GM21528 (cell line): ENCODE measurements at regions not wholly inside any gene's neighbourhood (a gene's known extent, or its start where the extent isn't known, plus 50 kb on each side); places are given as distances from the start of the nearest gene placed in this dataset.

Source experiments
- ATAC-seq: cut with Tn5 transposase; IDR thresholded peaks from one replicate; pipeline ENCODE4 v1.9.1; 2021; ENCODE audit warnings: mild to moderate bottlenecking, moderate library complexity; ENCODE audit not compliant: unreplicated experiment, low FRiP score

DNA sequence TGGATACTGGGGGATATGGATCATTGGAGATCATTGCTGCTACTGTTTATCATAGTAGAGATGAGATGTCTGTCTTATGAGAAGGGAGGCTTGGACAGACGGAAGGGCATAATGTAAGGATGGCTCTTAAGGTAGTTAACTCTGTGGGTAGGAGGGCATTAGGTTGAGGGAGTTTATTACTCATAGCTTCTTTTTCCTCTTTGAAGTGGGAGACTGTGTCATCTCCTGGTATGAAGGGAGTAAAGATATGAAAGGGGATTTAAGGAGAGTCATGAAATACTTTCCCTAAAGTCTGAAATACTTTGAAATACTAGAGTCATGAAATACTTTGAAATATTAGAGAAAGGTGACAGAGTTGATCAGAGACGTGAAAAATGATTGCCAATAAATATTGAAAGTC is 255.5 kb upstream of the PITX2 start:
- ATAC-seq: no peak

DNA sequence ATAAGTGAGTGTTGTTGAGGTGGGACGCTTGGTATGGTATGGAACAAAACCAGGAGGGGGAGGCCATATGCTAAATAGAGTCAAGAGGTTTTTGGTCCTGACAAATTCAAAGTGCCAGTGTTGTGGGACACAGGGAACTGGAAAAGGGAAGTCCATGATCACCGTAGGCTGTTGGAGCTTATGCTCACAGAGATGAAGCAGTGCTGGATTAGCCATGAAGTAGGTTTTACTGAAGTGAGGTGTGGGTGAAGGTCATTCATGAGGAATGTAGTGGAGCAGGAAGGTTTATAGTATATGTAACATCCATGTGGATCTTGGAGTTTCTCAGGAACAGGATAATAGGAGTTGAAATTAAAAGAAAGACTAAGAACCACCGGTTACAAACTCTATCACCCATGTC is 256.1 kb upstream of the PITX2 start:
- no peak for ATAC-seq

- no peak for ATAC-seq
Observed at GRCh38 chr4:110886270-110886669, 263.4 kb upstream of the PITX2 start.

- ATAC-seq: no peak
Observed at GRCh38 chr4:110886856-110887255, 264.0 kb upstream of the PITX2 start.

- no peak for ATAC-seq
Observed at GRCh38 chr4:110897784-110898183, 274.9 kb upstream of the PITX2 start.

- peak; percentile 86 for ATAC-seq
Observed at GRCh38 chr4:110898290-110898689, 275.4 kb upstream of the PITX2 start.

DNA sequence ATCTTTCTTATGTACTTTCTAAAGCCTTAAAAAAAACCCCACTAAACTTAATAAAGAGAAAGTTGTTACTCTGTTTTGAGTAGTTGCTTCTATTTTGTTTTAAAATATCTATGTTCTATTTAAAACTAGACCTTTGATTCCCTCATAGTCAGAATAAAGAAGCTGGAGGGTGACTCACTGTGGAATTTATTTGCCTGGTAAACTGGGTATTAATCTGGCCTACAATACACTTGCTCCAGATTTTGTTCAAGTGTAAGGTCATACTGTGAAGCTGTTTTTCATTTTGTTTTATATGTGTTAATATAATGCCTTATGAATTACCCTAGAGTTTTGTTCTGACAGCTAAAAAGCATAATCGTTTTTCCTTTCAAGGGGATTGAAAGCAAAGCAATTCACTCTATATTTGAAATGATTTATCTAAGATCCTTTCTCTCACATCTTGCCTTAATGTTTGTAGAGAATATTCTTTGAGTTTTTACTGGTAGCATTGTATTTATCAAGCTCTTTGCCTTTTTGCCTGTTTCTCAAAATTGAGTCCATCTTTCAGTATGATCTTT is 277.4 kb upstream of the PITX2 start:
- ATAC-seq: no peak

DNA sequence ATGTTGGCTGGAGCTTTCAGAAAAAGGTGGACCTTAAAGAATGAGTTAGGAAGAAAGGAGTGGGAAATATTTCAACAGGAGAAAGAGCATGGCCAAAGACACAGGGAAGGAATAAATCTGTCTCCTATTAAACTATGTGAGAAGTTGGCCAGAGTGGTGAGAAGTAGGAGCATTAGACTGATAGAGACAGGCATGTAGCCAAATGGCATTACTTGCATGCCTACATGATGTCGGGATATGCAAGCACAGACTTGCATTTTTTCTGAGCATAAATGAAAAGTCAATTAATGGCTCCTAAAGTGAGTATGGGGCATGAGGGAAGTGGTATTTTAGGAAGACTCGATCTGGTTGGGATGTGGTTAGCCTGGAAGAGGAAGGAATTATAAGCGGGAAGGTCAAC is 279.6 kb upstream of the PITX2 start:
- ATAC-seq: no peak

- ATAC-seq: no peak
Observed at GRCh38 chr4:110904435-110905065, 281.7 kb upstream of the PITX2 start.

DNA sequence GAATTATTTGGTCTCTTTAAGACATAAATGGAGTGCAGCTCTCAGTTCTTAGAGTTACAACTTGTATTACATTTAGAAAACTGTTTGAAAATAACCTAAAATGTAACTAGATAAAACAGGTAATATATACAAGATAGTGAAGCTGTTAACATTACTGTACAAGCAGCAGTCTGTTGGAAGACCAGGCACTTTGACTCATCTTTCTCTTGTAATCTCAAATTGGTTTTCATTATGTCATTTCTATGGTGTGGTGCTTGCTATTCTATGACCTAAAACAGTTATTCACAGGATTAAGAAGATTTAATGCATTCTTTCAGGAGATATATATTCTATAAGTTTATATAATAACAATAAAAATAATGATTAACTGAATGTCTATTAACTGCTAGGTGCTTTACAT is 282.5 kb upstream of the PITX2 start:
- ATAC-seq: no peak

DNA sequence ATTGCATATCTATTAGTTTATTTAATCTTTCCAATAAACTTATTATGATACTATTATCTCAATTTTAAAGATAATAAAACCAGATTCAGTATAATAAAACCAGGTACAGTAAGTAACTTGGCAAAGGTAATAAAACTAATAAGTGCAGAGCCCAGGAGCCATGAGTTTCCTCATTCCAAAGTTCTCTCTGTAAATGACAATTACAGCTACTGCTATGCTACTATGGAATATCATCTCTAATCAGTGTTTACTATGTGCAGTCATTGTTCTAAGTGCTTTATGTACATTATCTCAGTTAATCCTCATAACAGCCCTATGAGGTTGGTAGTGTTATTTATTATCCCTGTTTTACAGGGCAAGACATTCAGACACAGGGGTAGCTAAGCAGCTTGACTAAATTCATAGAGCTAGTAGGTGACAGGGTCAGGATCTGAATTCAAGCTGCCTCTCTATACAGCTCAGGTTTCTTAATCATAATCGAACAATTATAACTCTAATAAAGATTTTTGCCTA is 285.0 kb upstream of the PITX2 start:
- ATAC-seq: no peak

- ATAC-seq: no peak
Observed at GRCh38 chr4:110914791-110915190, 291.9 kb upstream of the PITX2 start.

- ATAC-seq: no peak
Observed at GRCh38 chr4:110915301-110915700, 292.4 kb upstream of the PITX2 start.

DNA sequence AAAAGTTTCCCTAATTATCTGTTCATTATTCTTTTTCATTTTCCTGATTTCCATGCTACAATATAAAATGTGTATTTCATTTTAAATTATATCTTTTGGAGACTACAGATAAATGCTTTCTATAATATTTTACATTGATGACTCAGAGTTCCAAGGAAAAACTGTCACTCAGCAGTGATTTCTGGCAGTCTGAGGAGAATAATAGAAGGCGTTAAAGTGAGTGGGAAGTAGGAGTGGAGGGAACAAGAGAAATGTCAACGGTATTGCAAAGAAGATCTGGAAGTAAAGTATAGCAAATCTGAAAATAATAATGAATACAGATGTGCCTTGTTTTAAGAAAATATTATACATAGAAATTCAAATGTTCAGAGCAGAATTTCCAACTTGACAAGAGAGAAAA is 293.6 kb upstream of the PITX2 start:
- ATAC-seq: no peak

GRCh38 chr4:110917835-110918234 is 295.0 kb upstream of the PITX2 start:
- no peak for ATAC-seq

GRCh38 chr4:110920990-110921389 is 298.1 kb upstream of the PITX2 start:
- no peak for ATAC-seq

GRCh38 chr4:110924761-110925160 is 301.9 kb upstream of the PITX2 start:
- ATAC-seq: no peak

DNA sequence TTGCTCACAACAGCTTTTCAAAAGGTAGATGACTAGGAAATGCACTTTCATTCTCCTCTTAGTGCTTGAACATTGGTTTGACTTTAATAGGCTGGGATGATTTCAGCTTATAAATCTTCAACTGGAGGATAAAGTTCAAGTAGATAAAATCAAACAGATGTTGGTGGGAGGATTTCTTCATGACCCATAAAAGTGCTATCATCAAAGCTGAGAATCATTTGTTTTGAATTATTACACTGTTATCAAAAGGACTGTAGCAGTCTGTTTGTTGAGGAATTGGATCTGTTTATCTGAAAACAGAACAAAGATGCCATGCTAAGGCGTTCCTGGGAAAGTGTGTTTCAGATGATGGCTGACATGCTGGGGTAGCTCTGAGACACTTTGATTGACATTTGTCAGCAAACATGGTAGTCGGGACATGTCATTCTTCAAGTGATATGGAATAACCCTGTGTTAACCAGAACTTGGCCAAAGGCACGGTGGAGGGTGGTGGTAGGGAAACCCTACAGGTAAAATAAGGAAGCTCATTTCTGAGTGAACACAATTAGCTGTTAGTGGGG is 304.0 kb upstream of the PITX2 start:
- ATAC-seq: no peak

- no peak for ATAC-seq
Observed at GRCh38 chr4:110933341-110933740, 310.5 kb upstream of the PITX2 start.

DNA sequence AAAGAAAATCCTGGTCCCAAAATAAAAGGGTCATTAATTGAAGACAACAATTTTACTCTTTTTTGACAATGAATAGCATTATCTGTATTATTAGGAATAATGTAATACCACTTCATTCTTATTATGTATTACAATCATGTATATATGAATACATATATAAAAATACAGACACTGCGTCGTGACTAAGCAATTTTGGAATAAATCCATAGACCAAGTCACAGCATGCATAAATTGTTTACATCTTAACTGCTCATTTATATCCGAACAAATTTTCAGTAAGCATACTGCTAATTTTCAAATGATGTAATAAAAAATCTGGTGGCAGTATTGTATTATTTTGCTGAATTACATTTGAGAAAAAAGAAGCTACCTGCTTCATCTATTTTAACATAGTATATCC is 321.6 kb upstream of the PITX2 start:
- ATAC-seq: no peak

DNA sequence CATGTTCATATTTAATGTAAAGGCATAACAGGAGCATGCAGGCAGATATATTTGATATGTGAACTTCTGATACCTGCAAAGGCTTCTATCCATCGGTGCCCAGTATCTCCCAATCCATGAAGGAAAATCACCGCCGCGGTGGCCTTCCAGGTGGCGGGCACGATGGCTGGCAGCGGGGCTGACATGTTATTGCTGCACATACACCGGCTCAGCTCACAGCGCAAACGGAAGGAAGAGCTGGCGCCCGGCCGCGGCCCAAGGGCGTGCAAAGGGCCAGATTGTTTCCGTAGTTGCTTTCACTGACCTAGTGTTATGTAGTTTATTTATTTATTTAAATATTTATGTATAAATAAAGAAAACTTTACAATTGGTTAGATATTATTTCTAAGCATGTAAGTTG is 322.7 kb upstream of the PITX2 start:
- no peak for ATAC-seq

DNA sequence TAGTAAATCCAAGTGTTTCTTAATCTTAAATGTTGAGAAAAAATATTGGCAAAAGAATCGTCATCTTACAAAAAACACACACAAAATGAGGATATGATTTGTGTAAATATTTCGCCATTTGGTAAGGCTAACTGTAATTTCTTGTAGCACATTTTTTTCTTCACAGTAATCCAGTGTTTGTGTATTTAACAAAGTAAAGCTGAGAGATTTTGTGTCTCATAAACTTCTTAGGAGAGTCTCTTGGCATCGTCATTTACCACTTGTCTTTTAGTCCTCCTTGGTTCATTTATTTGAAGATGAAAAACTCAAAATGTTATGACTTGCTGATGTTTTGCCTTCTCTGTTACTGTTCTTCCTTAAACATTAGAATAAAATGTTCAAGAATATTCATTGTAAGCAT is 326.7 kb upstream of the PITX2 start:
- no peak for ATAC-seq
